GM21526 (cell line): ENCODE measurements at regions not wholly inside any gene's neighbourhood (a gene's known extent, or its start where the extent isn't known, plus 50 kb on each side); places are given as distances from the start of the nearest gene placed in this dataset.
A peak's percentile ranks its signal among the peaks of the same experiment; 100 is the strongest.

Source experiments
- ATAC-seq: cut with Tn5 transposase; IDR thresholded peaks from one replicate; pipeline ENCODE4 v1.9.1; 2021; ENCODE audit warnings: moderate library complexity; ENCODE audit not compliant: unreplicated experiment, low FRiP score

DNA sequence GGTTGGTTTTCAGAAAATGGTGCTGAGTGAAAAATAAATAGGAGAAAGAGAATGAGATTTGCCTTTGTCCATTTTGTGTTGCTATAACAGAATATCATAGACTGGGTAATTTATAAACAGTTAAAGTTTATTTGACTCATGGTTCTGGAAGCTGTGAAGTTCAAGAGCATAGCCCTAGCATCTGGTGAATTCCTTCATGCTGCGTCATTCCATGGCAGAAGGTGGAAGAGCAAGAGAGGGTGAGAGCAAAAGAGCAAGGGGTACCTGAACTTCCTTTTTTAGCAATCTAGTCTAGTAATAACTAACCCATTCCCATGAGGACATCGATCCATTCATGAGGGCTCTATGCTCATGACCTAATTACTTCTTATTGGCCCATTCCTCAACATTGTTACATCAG is 209.1 kb upstream of the ZP4 start:
- ATAC-seq: no peak

DNA sequence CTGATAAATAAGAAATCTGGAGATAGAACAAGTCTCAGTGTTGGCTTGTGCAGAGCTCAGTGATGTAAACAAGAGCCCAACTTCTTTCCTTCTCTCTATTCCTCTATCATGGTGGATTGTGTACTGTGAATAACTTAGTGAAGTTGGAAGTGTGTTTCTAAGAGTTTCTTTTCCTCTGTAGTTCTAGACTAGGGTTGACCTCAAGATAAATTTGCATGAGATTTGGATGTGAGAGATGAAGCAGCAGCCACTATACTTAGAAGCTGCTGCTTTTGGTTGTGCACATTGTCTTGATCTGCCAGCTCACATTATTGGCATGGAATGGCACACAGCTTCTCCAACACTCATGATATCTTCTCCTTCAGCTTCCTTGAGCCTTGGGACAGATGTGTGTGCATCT is 198.9 kb upstream of the ZP4 start:
- ATAC-seq: no peak

DNA sequence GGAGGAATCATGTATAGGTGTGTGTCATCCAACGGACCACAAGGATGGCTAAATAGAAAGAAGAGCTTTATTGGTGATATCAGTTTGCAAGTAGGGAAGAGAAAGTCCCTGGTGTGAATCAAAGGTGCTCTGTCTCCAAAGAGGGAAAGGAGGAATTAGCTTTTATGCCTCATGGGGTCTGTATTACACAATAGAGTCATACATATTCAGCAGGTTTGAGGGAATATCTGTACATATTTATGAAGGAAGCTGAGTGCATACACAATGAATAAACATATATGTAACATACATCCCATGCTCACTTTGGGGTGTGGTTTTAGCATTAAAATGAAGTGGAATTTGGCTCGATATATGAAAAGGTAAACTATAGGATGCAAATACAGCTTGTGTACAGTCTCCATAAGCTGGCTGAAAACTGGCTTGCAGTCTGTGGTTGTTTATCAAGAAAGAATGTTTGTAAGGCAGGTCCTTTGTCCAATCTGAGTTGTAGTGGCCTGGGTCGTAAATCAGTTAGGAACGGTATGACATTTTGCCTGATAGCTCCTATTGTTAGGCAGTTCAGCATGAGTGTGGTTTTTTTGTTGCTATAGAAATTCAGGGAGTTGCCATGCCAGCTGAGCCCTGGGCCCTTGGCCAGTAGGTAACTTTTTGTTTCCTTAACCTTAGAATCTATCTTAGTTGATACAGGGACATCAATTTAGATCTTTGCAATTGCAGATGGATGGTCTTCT is 198.0 kb upstream of the ZP4 start:
- ATAC-seq: no peak

DNA sequence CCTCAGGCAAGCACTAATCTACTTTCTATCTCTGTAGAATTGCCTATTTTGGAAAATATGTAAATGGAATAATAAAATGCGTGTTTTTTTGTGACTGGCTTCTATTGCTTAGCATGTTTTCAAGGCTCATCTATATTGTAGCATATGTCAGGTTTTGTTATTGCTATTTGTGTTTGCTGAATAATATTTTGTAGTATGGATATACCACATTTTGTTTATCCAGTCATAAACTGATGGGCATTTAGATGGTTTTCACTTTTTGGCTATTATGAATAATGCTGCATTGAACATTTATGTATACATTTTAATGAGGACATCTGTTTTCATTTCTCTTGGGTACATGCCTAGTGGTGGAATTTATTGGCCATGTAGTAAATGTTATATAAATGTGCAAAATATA is 183.3 kb upstream of the ZP4 start:
- ATAC-seq: no peak

DNA sequence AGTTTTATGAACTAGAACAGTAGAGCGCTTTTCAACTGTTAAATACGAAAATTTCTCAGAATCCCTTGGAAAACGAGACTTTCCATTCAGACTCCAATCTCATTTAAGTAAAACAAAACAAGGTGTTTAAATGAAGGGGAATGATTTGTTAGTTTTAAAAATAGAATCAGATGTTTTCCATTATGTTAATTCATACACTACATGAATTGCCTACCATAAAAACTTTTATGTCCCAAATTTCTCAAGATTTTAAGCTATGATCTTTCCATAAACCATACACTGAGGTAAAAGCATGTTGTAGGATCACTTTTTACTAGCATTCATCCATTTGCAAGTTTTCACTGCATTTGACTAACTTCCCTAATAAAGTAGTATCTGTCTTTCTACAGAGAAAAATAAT is 180.3 kb upstream of the ZP4 start:
- no peak for ATAC-seq

- no peak for ATAC-seq
Observed at GRCh38 chr1:238063454-238063853, 172.7 kb upstream of the ZP4 start.

GRCh38 chr1:238061967-238062613 is 171.4 kb upstream of the ZP4 start:
- peak; percentile 70 for ATAC-seq

GRCh38 chr1:238060061-238060460 is 169.3 kb upstream of the ZP4 start:
- no peak for ATAC-seq

GRCh38 chr1:238052496-238053266 is 162.0 kb upstream of the ZP4 start:
- no peak for ATAC-seq

GRCh38 chr1:238029126-238029525 is 138.4 kb upstream of the ZP4 start:
- no peak for ATAC-seq

DNA sequence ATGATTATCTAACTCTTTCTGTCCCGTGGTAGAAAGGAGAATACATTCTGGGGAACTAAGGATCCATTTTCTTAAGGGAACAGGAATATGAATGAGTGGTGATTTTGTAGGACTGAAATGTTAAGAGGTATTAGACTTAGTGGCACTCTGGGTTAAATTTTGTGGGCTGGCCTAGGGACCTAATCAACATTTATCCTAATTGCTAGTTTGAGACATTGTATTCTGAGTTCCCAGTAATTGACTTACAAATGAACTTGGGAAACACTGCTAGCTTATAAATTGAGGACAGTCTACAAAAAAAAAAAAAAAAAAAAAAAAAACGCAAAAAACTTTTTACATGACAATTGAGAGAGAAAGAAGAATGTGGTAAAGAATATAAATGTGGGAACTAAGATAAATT is 136.6 kb upstream of the ZP4 start:
- ATAC-seq: no peak

GRCh38 chr1:238023137-238023536 is 132.4 kb upstream of the ZP4 start:
- no peak for ATAC-seq

- no peak for ATAC-seq
Observed at GRCh38 chr1:238018214-238018613, 127.5 kb upstream of the ZP4 start.

GRCh38 chr1:238006779-238007178 is 116.1 kb upstream of the ZP4 start:
- no peak for ATAC-seq

DNA sequence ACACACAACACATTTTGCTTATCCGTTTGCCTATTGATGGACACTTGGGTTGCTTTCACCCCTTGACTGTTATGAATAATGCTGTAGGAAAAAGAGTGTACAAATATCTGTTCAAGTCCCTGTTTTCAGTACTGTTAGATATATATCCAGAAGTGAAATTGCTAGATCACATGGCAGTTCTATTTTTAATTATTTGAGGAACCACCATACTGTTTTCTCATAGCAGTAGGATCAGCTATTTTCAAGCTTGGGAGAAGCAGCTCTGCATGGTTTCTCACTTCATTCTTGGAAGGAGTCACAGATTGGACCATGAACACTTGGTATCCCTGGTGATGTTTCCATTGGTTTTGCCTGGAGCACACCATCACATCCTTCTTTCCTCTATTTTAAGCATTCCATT is 114.4 kb upstream of the ZP4 start:
- ATAC-seq: no peak

DNA sequence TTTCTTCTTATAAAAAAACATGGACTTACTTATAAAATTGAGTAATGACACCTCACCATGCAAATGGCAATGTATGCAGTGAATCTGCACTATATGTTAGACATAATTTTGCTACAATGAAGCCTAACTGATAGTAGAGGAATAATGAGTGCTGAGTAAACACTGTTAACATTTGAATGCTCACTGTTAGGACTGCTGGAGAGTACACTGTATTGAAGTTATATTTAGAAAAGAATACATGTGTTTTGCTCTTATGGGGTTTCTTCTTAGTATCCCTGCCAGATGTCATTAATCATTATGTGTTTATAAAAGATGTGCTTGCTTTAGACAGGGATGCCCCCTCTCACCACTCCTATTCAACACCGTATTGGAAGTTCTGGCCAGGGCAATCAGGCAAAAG is 111.1 kb upstream of the ZP4 start:
- no peak for ATAC-seq

DNA sequence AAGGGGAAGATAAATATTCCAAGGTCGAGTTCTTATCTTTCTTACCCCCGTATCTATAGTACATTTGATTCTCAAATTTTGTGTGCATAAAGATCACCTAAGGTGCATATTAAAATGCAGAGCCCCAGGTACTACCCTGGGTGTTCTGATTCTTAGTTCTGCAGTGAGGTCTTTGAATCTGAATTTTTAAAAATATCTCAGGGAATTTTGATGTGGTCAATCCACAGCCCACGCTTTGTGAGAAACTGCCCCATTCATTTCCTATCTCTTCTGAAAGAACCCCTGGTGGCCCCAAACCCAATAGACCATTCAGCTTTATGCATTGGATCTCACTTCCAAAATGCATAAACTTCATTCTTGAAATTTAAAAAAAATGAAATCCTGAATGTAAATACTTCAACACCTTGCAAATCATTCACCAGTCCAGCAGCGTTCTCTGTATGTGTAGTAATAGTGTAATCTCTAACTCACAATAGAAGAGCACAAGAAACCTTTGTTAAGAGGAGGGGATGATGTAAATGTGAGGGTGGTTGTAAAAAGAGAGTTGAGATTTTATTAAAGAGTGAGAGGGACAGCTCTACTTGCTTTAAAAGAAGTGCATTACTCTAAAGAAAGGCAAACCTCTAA is 108.8 kb upstream of the ZP4 start:
- ATAC-seq: no peak

- no peak for ATAC-seq
Observed at GRCh38 chr1:237998581-237998980, 107.9 kb upstream of the ZP4 start.

DNA sequence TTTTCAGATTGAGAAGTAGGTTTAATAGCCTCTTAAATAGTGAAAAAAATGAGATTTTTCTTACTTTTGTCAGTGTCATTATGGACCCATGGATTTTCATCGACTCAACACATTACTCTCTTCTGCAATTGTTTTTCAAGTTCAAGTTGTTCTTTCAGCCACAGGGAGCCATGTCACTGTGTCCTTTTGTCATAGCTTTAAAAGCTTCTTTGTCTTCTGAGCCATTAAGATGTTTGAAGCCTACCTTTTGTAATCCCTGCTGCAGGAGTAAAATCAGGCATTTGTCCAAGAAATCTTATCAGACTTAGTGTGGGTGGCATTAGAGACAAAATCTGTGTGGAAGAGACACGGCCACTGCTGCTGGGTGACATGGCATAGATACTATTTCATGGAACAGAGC is 92.8 kb upstream of the ZP4 start:
- no peak for ATAC-seq

- ATAC-seq: no peak
Observed at GRCh38 chr1:237981223-237981622, 90.5 kb upstream of the ZP4 start.

- ATAC-seq: no peak
Observed at GRCh38 chr1:237976331-237976730, 85.6 kb upstream of the ZP4 start.
